H9 (cell line): ENCODE measurements at regions not wholly inside any gene's neighbourhood (a gene's known extent, or its start where the extent isn't known, plus 50 kb on each side); places are given as distances from the start of the nearest gene placed in this dataset.

Source experiments
- DNase-seq: peaks from one replicate; pipeline ENCODE4 v3.0.0-alpha.2; 2017
- H2AFZ ChIP-seq: one replicate; pipeline ENCODE4 v1.6.1; 2013; ENCODE audit warnings: mild to moderate bottlenecking, low read length, control low read depth, moderate library complexity
- H2AK5ac ChIP-seq: 2 replicates; pipeline ENCODE4 v1.6.1; 2013; ENCODE audit warnings: low read length, control low read depth, mixed read lengths; ENCODE audit not compliant: insufficient read length
- H2BK120ac ChIP-seq: one replicate; pipeline ENCODE4 v1.6.1; 2013; ENCODE audit warnings: low read depth, mild to moderate bottlenecking, low read length, control low read depth, inconsistent platforms; ENCODE audit not compliant: poor library complexity, severe bottlenecking
- H2BK12ac ChIP-seq: 2 replicates; pipeline ENCODE4 v1.6.1; 2013; ENCODE audit warnings: low read length, control low read depth, mixed read lengths, low read depth; ENCODE audit not compliant: insufficient read length
- H2BK15ac ChIP-seq: 2 replicates; pipeline ENCODE4 v1.6.1; 2013; ENCODE audit warnings: low read depth, low read length, control low read depth
- H2BK20ac ChIP-seq: one replicate; pipeline ENCODE4 v1.6.1; 2013; ENCODE audit warnings: low read depth, mild to moderate bottlenecking, low read length, control low read depth, inconsistent platforms; ENCODE audit not compliant: poor library complexity, severe bottlenecking
- H2BK5ac ChIP-seq: 2 replicates; pipeline ENCODE4 v1.6.1; 2013; ENCODE audit warnings: low read length, control low read depth, mixed read lengths; ENCODE audit not compliant: insufficient read length
- H3K14ac ChIP-seq: 2 replicates; pipeline ENCODE4 v1.6.1; 2013; ENCODE audit warnings: low read length, control low read depth; ENCODE audit not compliant: insufficient read depth
- H3K18ac ChIP-seq: 2 replicates; pipeline ENCODE4 v1.6.1; 2013; ENCODE audit warnings: low read depth, mild to moderate bottlenecking, mixed read lengths, low read length, control low read depth; ENCODE audit not compliant: insufficient read length
- H3K23ac ChIP-seq: 2 replicates; pipeline ENCODE4 v1.6.1; 2013; ENCODE audit warnings: low read length, control low read depth, mixed read lengths, low read depth; ENCODE audit not compliant: insufficient read length
- H3K23me2 ChIP-seq: 2 replicates; pipeline ENCODE4 v1.6.1; 2013; ENCODE audit warnings: low read depth, mild to moderate bottlenecking, mixed read lengths, low read length, control low read depth; ENCODE audit not compliant: insufficient read length, poor library complexity, severe bottlenecking
- H3K27ac ChIP-seq: 2 replicates; pipeline ENCODE4 v1.5.1; 2013; ENCODE audit warnings: low read length, control low read depth, mixed read lengths, low read depth; ENCODE audit not compliant: insufficient read length
- H3K27me3 ChIP-seq: 2 replicates; pipeline ENCODE4 v1.6.1; 2013; ENCODE audit warnings: low read length, control low read depth, inconsistent platforms; ENCODE audit not compliant: insufficient read depth
- H3K4ac ChIP-seq: 2 replicates; pipeline ENCODE4 v1.6.1; 2013; ENCODE audit warnings: low read depth, mild to moderate bottlenecking, control low read depth, inconsistent platforms, low read length, moderate library complexity
- H3K4me1 ChIP-seq: 2 replicates; pipeline ENCODE4 v1.6.1; 2013; ENCODE audit warnings: low read length, control low read depth, inconsistent platforms; ENCODE audit not compliant: insufficient read depth
- H3K4me2 ChIP-seq: 2 replicates; pipeline ENCODE4 v1.6.1; 2013; ENCODE audit warnings: low read length, control low read depth, mixed read lengths; ENCODE audit not compliant: insufficient read length, insufficient read depth
- H3K56ac ChIP-seq: 2 replicates; pipeline ENCODE4 v1.6.1; 2013; ENCODE audit warnings: low read depth, mild to moderate bottlenecking, mixed read lengths, low read length, control low read depth; ENCODE audit not compliant: insufficient read length
- H3K79me1 ChIP-seq: 2 replicates; pipeline ENCODE4 v1.6.1; 2013; ENCODE audit warnings: low read depth, mild to moderate bottlenecking, moderate library complexity, low read length, control low read depth, inconsistent platforms; ENCODE audit not compliant: insufficient read depth, poor library complexity, severe bottlenecking
- H3K79me2 ChIP-seq: 2 replicates; pipeline ENCODE4 v1.6.1; 2013; ENCODE audit warnings: low read length, control low read depth, inconsistent platforms; ENCODE audit not compliant: insufficient read depth
- H3K9ac ChIP-seq: 2 replicates; pipeline ENCODE4 v1.6.1; 2013; ENCODE audit warnings: low read length, control low read depth, mixed read lengths; ENCODE audit not compliant: insufficient read length; ENCODE audit errors: extremely low read depth
- H3K9me3 ChIP-seq: one replicate; pipeline ENCODE4 v1.6.1; 2013; ENCODE audit warnings: low read depth, low read length, inconsistent platforms; ENCODE audit not compliant: control insufficient read depth
- H3T11ph ChIP-seq: one replicate; pipeline ENCODE4 v1.6.1; 2013; ENCODE audit warnings: mild to moderate bottlenecking, low read length, control low read depth, inconsistent platforms
- H4K20me1 ChIP-seq: one replicate; pipeline ENCODE4 v1.6.1; 2013; ENCODE audit not compliant: control insufficient read depth, insufficient read length, insufficient read depth
- H4K5ac ChIP-seq: 2 replicates; pipeline ENCODE4 v1.6.1; 2013; ENCODE audit warnings: low read depth, mild to moderate bottlenecking, mixed read lengths, low read length, control low read depth; ENCODE audit not compliant: insufficient read length
- H4K8ac ChIP-seq: replicated peaks from 2 replicates; pipeline ENCODE4 v1.6.1; 2013; ENCODE audit warnings: low read length, control low read depth, mixed read lengths, low read depth; ENCODE audit not compliant: insufficient read length
- H4K91ac ChIP-seq: 2 replicates; pipeline ENCODE4 v1.6.1; 2013; ENCODE audit warnings: low read depth, mild to moderate bottlenecking, moderate library complexity, mixed read lengths, low read length, control low read depth; ENCODE audit not compliant: insufficient read length
- H3K27ac Mint-ChIP-seq, 3 experiments: 2 replicates in 2 of 3; 3 replicates in 1 of 3; pipeline ENCODE4 v1.8.0; 2020 to 2021; ENCODE audit warnings: mixed read lengths in 3 of 3, mild to moderate bottlenecking in 1 of 3, moderate library complexity in 1 of 3
- H3K27me3 Mint-ChIP-seq: 2 replicates; pipeline ENCODE4 v1.8.0; 2021; ENCODE audit warnings: low read depth, mild to moderate bottlenecking, moderate library complexity, mixed read lengths
- H3K36me3 Mint-ChIP-seq, 3 experiments: 2 replicates in 2 of 3; 3 replicates in 1 of 3; pipeline ENCODE4 v1.8.0; 2020 to 2021; ENCODE audit warnings: low read depth in 3 of 3, mixed read lengths in 3 of 3; ENCODE audit not compliant: insufficient read depth in 1 of 3
- H3K4me1 Mint-ChIP-seq, 2 experiments: 2 replicates each; pipeline ENCODE4 v1.8.0; 2020; ENCODE audit warnings: mixed read lengths in 2 of 2
- H3K4me3 Mint-ChIP-seq, 2 experiments: 2 replicates in 1 of 2; 3 replicates in 1 of 2; pipeline ENCODE4 v1.8.0; 2020 to 2021; ENCODE audit warnings: mild to moderate bottlenecking in 2 of 2, mixed read lengths in 2 of 2, moderate library complexity in 1 of 2
- H3K9me3 Mint-ChIP-seq, 2 experiments: 2 replicates in 1 of 2; 3 replicates in 1 of 2; pipeline ENCODE4 v1.8.0; 2020; ENCODE audit warnings: mild to moderate bottlenecking in 2 of 2, mixed read lengths in 2 of 2, moderate library complexity in 1 of 2
- CTCF ChIP-seq: fragments of 200-600 bp; sonication (generic); conservative IDR thresholded peaks from 3 replicates; pipeline ENCODE4 v1.8.0; 2021; ENCODE audit warnings: antibody characterized with exemption, mild to moderate bottlenecking
- WGBS: extraction: QIAGEN DNeasy Blood & Tissue Kit; methylation state at CpG from one replicate; pipeline ENCODE4 v1.1.7; 2013; ENCODE audit warnings: missing lambda C conversion rate, low lambda C conversion rate, mixed read lengths; ENCODE audit not compliant: insufficient read length; ENCODE audit errors: extremely low coverage; 5-methylcytosine and 5-hydroxymethylcytosine counted together

GRCh38 chr5:145499483-145499882, 335.7 kb downstream of the PRELID2 start:
- Histone ChIP-seq H3K56ac (no peak overlapping the region), H3K23me2 (no peaks in the 10 kb centered on the region), H3K27ac (no peak overlapping the region), H2BK15ac (no peak overlapping the region), H2BK12ac (no peak overlapping the region), H2BK120ac (no peak overlapping the region), H4K91ac (no peak overlapping the region), H3K9ac (no peak overlapping the region), H4K5ac (no peak overlapping the region), H3K9me3 (no peaks in the 10 kb centered on the region), H4K8ac (no peak overlapping the region), H3K18ac (no peak overlapping the region), H3K79me1 (no peaks in the 10 kb centered on the region), H2BK20ac (no peak overlapping the region), H2AK5ac (no peak overlapping the region), H3K27me3 (no peaks in the 10 kb centered on the region; the same call in 1 of the 2 replicates), H3K4me2 (no peak overlapping the region), H3K14ac (no peak overlapping the region), H3T11ph (no peak overlapping the region), H3K79me2 (no peaks in the 10 kb centered on the region; the same call in 1 of the 2 replicates), H3K23ac (no peak overlapping the region), H2AFZ (no peak overlapping the region), H3K4ac (no peak overlapping the region), H3K4me1 (no peaks in the 10 kb centered on the region), H4K20me1 (no peaks in the 10 kb centered on the region), H2BK5ac (no peak overlapping the region)
- WGBS: no CpG with 5 or more reads among the region's 4 CpGs
- Mint-ChIP-seq H3K27ac (no peak overlapping the region), H3K4me3 (no peak overlapping the region), H3K9me3 (no peaks in the 10 kb centered on the region; a peak in 1 of 5 replicates), H3K27me3 (no peaks in the 10 kb centered on the region), H3K36me3 (no peaks in the 10 kb centered on the region), H3K4me1 (peaks cover 11 to 16% of the 10 kb centered on the region in 2 experiments)
- DNase-seq: no peak
- no peak for TF ChIP-seq CTCF
